ACC112 (cell line): ENCODE measurements at regions not wholly inside any gene's neighbourhood (a gene's known extent, or its start where the extent isn't known, plus 50 kb on each side); places are given as distances from the start of the nearest gene placed in this dataset.

Source experiments
- H2AFZ ChIP-seq: fragments of 200-600 bp; sonication (generic); one replicate; pipeline ENCODE4 v1.6.0; 2017; ENCODE audit warnings: antibody characterized with exemption, low read length; ENCODE audit not compliant: unreplicated experiment
- H3K27ac ChIP-seq: fragments of 200-600 bp; sonication (generic); 2 replicates; pipeline ENCODE4 v1.5.1; 2014; ENCODE audit warnings: low read depth, mild to moderate bottlenecking, antibody characterized with exemption, low read length, moderate library complexity
- H3K27me3 ChIP-seq: fragments of 200-600 bp; sonication (generic); 2 replicates; pipeline ENCODE4 v1.6.1; 2014; ENCODE audit warnings: mild to moderate bottlenecking, antibody characterized with exemption, low read length, moderate library complexity, mixed read lengths; ENCODE audit not compliant: insufficient read depth
- H3K36me3 ChIP-seq: fragments of 200-600 bp; sonication (generic); 2 replicates; pipeline ENCODE4 v1.6.1; 2016; ENCODE audit warnings: mild to moderate bottlenecking, antibody characterized with exemption, low read length, moderate library complexity, mixed read lengths; ENCODE audit not compliant: insufficient read depth
- H3K4me1 ChIP-seq: fragments of 200-600 bp; sonication (generic); one replicate; pipeline ENCODE4 v1.6.1; 2016; ENCODE audit warnings: low read length, mixed read lengths; ENCODE audit not compliant: insufficient read depth, unreplicated experiment, control insufficient read depth
- H3K4me3 ChIP-seq: fragments of 200-600 bp; sonication (generic); 2 replicates; pipeline ENCODE4 v1.5.1; 2014; ENCODE audit warnings: mild to moderate bottlenecking, low read depth, low read length
- H3K79me2 ChIP-seq: fragments of 200-600 bp; sonication (generic); one replicate; pipeline ENCODE4 v1.6.0; 2016; ENCODE audit warnings: low read length; ENCODE audit not compliant: control insufficient read depth, unreplicated experiment, insufficient read depth

GRCh38 chr3:117898722-117899522 is 1135.7 kb downstream of the IGSF11 start:
- H2AFZ ChIP-seq, result no peak overlapping the region
- peaks cover 13% of the 10 kb centered on the region for H3K4me1 ChIP-seq

DNA sequence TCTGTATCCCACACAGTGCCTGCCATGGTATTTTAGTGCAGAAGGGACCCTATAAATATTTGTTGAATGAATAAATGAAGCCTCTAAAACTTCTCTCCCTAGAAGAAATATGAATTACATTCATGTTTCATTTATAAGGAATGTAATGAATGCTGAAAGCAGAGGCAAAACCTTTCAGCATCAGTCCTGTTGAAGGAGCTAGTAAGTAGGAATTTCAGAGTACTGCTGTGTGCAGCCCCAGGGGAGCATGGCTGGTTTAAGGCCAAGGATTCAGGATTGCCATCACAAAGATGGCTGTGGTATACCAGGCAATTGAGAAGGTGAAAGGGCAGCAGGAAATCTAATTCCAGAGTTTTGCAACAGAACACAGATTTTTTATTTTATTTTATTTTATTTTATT is 1131.4 kb downstream of the IGSF11 start:
- Histone ChIP-seq H3K27me3 (no peaks in the 10 kb centered on the region), H3K27ac (peak overlapping the region; percentile 64; the same call in 1 of the 2 replicates)

More at GRCh38 chr3:117898722-117899522, 1135.7 kb downstream of the IGSF11 start:
- no peaks in the 10 kb centered on the region for H3K27me3 ChIP-seq
- H3K4me3 ChIP-seq, result no peak overlapping the region
- H3K36me3 ChIP-seq, result no peaks in the 10 kb centered on the region
- no peaks in the 10 kb centered on the region for H3K79me2 ChIP-seq
- no peak overlapping the region for H3K27ac ChIP-seq

DNA sequence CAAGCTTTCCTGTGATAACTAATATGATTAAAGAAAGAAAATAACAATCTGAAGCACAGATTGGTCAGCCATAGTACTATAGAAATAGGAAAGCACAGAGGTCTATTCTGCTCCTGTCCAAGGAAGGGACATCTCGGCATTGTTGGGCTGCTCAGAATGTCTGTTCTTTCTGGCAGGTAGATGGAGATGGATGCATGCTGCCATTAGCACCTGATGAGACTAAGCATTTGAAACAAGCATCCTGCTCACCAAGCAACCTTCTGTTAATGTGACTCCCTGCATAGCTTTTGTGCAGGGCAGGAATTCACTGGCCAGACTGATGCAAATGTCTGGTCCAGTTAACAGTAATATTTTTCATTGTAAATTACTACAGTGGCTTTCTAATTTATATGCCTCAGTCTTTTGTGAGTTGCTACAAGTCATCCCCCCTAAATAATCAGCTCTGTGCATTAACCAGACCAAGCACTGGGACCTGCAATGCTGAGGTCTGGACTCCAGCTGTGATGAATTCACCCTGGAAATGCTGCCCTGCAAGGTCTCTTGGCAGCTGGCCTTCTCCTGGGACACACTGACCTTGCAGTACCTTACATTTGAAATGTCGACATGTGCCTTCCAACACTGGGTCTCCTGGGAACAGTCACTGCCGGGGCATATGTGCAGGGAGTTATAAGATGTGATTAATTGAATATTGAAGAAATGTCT is 1123.7 kb downstream of the IGSF11 start:
- H3K36me3 ChIP-seq, result no peaks in the 10 kb centered on the region
- H2AFZ ChIP-seq, result no peak overlapping the region
- H3K27me3 ChIP-seq, result no peaks in the 10 kb centered on the region
- no peaks in the 10 kb centered on the region for H3K79me2 ChIP-seq
- no peaks in the 10 kb centered on the region for H3K4me1 ChIP-seq
- H3K27ac ChIP-seq, result no peak overlapping the region
- H3K4me3 ChIP-seq, result no peak overlapping the region

More for the DNA sequence above, 1131.4 kb downstream of the IGSF11 start:
- peaks cover 13% of the 10 kb centered on the region for H3K4me1 ChIP-seq
- H3K36me3 ChIP-seq, result no peaks in the 10 kb centered on the region
- H3K79me2 ChIP-seq, result no peaks in the 10 kb centered on the region
- H3K4me3 ChIP-seq, result no peak overlapping the region
- H2AFZ ChIP-seq, result no peak overlapping the region

GRCh38 chr3:117912352-117912751 is 1122.3 kb downstream of the IGSF11 start:
- no peaks in the 10 kb centered on the region for H3K27me3 ChIP-seq
- H3K36me3 ChIP-seq, result no peaks in the 10 kb centered on the region
- H2AFZ ChIP-seq, result no peak overlapping the region
- H3K4me1 ChIP-seq, result no peaks in the 10 kb centered on the region
- H3K79me2 ChIP-seq, result no peaks in the 10 kb centered on the region
- H3K27ac ChIP-seq, result no peak overlapping the region
- H3K4me3 ChIP-seq, result no peak overlapping the region

GRCh38 chr3:117914540-117915100 is 1120.0 kb downstream of the IGSF11 start:
- no peak overlapping the region for H3K27ac ChIP-seq
- H2AFZ ChIP-seq, result no peak overlapping the region
- no peak overlapping the region for H3K4me3 ChIP-seq
- H3K4me1 ChIP-seq, result no peaks in the 10 kb centered on the region
- no peaks in the 10 kb centered on the region for H3K36me3 ChIP-seq
- H3K79me2 ChIP-seq, result no peaks in the 10 kb centered on the region
- no peaks in the 10 kb centered on the region for H3K27me3 ChIP-seq

DNA sequence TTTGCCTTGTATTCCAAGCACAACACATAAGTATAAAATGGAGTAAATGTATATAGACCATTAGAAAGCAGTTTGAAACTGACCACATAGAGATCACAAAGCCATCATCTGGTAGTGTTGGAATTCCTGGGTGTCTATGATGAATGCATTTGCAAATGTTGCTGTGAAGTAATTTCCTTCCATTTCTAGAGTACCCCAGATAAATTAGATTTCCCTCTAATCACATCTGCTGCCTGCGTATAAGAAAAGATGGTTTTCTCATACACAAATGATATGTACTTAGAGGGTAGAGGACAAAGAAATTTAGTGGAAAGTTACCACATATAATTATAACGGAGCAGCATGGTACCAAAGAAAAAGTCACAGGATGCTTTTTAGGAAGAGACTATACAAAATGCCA is 1117.8 kb downstream of the IGSF11 start:
- Histone ChIP-seq H3K27ac (no peak overlapping the region), H2AFZ (no peak overlapping the region), H3K79me2 (no peaks in the 10 kb centered on the region), H3K27me3 (no peaks in the 10 kb centered on the region), H3K36me3 (no peaks in the 10 kb centered on the region), H3K4me1 (no peaks in the 10 kb centered on the region), H3K4me3 (no peak overlapping the region)

- Histone ChIP-seq H3K27ac (no peak overlapping the region), H3K79me2 (no peaks in the 10 kb centered on the region), H3K4me3 (no peak overlapping the region), H3K36me3 (no peaks in the 10 kb centered on the region), H3K4me1 (no peaks in the 10 kb centered on the region), H3K27me3 (no peaks in the 10 kb centered on the region), H2AFZ (no peak overlapping the region)
These were observed 1115.0 kb downstream of the IGSF11 start for GRCh38 chr3:117919621-117920020.

- Histone ChIP-seq H3K36me3 (no peaks in the 10 kb centered on the region), H3K27me3 (no peaks in the 10 kb centered on the region), H3K4me1 (no peaks in the 10 kb centered on the region), H3K79me2 (no peaks in the 10 kb centered on the region), H2AFZ (no peak overlapping the region), H3K27ac (no peak overlapping the region), H3K4me3 (no peak overlapping the region)
These were observed 1114.3 kb downstream of the IGSF11 start for GRCh38 chr3:117920253-117920898.

GRCh38 chr3:117921411-117921810 is 1113.2 kb downstream of the IGSF11 start:
- Histone ChIP-seq H2AFZ (no peak overlapping the region), H3K36me3 (no peaks in the 10 kb centered on the region), H3K4me1 (no peaks in the 10 kb centered on the region), H3K4me3 (no peak overlapping the region), H3K27me3 (no peaks in the 10 kb centered on the region), H3K79me2 (no peaks in the 10 kb centered on the region), H3K27ac (no peak overlapping the region)

- Histone ChIP-seq H2AFZ (no peak overlapping the region), H3K36me3 (no peaks in the 10 kb centered on the region), H3K4me1 (no peaks in the 10 kb centered on the region), H3K4me3 (no peak overlapping the region), H3K27me3 (no peaks in the 10 kb centered on the region), H3K27ac (no peak overlapping the region), H3K79me2 (no peaks in the 10 kb centered on the region)
These were observed 1112.6 kb downstream of the IGSF11 start for GRCh38 chr3:117922039-117922438.
